Tibial nerve (tissue), 4 donors: ENCODE measurements at regions not wholly inside any gene's neighbourhood (a gene's known extent, or its start where the extent isn't known, plus 50 kb on each side); places are given as distances from the start of the nearest gene placed in this dataset.

Experiments
- DNase-seq, 2 donors: peaks; one replicate each; pipeline ENCODE4 v3.0.0-alpha.2; 2019; ENCODE audit warnings: low spot score in 2 of 2
- H3K27ac ChIP-seq, 4 donors: fragments of 200-600 bp; sonication (generic) in 3 of 4; one replicate each; pipeline ENCODE4 v1.5.1; 2017 to 2019; ENCODE audit warnings: mild to moderate bottlenecking in 1 of 4
- H3K27me3 ChIP-seq, 2 donors: fragments of 200-600 bp; sonication (generic) in 1 of 2; one replicate each; pipeline versions ENCODE4 v1.5.1 to v1.6.0; 2017 to 2019
- H3K36me3 ChIP-seq, 3 donors: fragments of 200-600 bp; sonication (generic); one replicate each; pipeline ENCODE4 v1.5.1; 2018 to 2019
- H3K4me1 ChIP-seq, 4 donors: fragments of 200-600 bp; sonication (generic) in 3 of 4; one replicate each; pipeline ENCODE4 v1.5.1; 2017 to 2019
- H3K4me3 ChIP-seq, 4 donors: fragments of 200-600 bp; sonication (generic) in 3 of 4; one replicate each; pipeline ENCODE4 v1.5.1; 2017 to 2019; ENCODE audit warnings: mild to moderate bottlenecking in 1 of 4, moderate library complexity in 1 of 4
- H3K9me3 ChIP-seq, 4 donors: fragments of 200-600 bp; sonication (generic) in 3 of 4; one replicate each; pipeline ENCODE4 v1.5.1; 2017 to 2019
- EP300 ChIP-seq, 2 donors: sonication (generic); formaldehyde crosslinking; IDR thresholded peaks; one replicate each; pipeline ENCODE4 v1.6.1; 2017; ENCODE audit warnings: antibody characterized with exemption in 2 of 2, mild to moderate bottlenecking in 1 of 2
- POLR2A ChIP-seq, 2 donors: fragments of 450-650 bp; IDR thresholded peaks; one replicate each; pipeline ENCODE4 v1.6.1; 2017; ENCODE audit warnings: antibody characterized with exemption in 2 of 2, mild to moderate bottlenecking in 2 of 2, moderate library complexity in 2 of 2
- WGBS, 2 donors: methylation state at CpG; one replicate each; pipeline ENCODE4 v1.1.5; 2018; 5-methylcytosine and 5-hydroxymethylcytosine counted together
- TF ChIP-seq, protein P1 (sequence below), 5 experiments: fragments of 200-600 bp in 3 of 5; fragments of 450-650 bp in 2 of 5; sonication (generic) in 3 of 5; IDR thresholded peaks; one replicate each; pipeline ENCODE4 v1.5.1; 2016 to 2019; ENCODE audit warnings: antibody characterized with exemption in 5 of 5, mild to moderate bottlenecking in 3 of 5, moderate library complexity in 2 of 5

DNA sequence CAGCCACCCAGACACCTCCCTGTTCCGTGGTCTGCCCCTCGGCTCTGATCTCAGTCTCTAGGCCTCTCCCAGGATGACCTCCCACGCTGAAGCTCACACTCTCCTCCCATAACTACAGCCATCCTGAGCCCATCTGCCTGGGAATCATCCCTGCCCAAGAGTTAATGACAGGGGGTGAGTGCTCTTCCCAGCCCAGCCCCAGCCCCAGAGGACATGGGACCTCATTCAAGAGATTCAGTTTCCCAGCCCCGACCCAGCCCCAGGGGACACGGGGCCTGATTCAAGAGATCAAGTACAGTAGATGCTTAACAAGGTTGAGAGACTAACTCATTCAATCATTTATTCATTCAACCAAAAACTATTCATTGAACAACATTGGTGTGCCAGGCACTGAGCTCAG is 272.0 kb downstream of the XXYLT1 start:
- Histone ChIP-seq H3K4me1 (peaks cover 0 to 24% (median 11%) of the 10 kb centered on the region in 4 donors), H3K9me3 (no peaks in the 10 kb centered on the region), H3K27me3 (no peaks in the 10 kb centered on the region), H3K4me3 (no peak overlapping the region), H3K27ac (no peak overlapping the region), H3K36me3 (no peaks in the 10 kb centered on the region)
- WGBS, 2 donors: 75 to 81% methylated on average over 5 of the region's 5 CpGs
- TF ChIP-seq POLR2A (IDR thresholded peaks at IDR 0.05): no peak
- no peak for TF ChIP-seq EP300 (IDR thresholded peaks at IDR 0.05)
- TF ChIP-seq, protein P1, sequence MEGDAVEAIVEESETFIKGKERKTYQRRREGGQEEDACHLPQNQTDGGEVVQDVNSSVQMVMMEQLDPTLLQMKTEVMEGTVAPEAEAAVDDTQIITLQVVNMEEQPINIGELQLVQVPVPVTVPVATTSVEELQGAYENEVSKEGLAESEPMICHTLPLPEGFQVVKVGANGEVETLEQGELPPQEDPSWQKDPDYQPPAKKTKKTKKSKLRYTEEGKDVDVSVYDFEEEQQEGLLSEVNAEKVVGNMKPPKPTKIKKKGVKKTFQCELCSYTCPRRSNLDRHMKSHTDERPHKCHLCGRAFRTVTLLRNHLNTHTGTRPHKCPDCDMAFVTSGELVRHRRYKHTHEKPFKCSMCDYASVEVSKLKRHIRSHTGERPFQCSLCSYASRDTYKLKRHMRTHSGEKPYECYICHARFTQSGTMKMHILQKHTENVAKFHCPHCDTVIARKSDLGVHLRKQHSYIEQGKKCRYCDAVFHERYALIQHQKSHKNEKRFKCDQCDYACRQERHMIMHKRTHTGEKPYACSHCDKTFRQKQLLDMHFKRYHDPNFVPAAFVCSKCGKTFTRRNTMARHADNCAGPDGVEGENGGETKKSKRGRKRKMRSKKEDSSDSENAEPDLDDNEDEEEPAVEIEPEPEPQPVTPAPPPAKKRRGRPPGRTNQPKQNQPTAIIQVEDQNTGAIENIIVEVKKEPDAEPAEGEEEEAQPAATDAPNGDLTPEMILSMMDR (IDR thresholded peaks at IDR 0.05): no peak
- DNase-seq: no peak

DNA sequence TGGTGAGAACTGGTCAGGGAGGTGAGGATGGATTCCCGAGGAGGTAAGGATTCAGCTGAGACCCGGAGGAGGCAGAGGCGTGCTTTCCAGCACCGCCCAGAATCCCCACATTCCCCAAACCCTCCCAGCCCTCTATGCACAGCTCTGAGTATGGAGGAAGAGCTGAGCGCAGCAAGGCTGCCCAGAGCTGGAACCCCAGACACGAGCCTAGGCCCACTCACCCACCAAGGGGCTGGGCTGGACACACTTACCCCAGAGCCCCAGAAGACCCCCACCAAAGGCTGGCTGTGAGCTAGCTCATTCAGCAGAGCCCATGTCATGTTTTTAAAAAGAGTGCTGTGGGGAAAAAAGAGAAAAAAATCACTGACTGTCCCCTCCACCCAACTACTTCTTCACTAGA is 271.5 kb downstream of the XXYLT1 start:
- Histone ChIP-seq H3K27me3 (no peaks in the 10 kb centered on the region), H3K4me3 (no peak overlapping the region), H3K36me3 (no peaks in the 10 kb centered on the region), H3K9me3 (no peaks in the 10 kb centered on the region), H3K4me1 (peaks cover 0 to 27% (median 11%) of the 10 kb centered on the region in 4 donors), H3K27ac (no peak overlapping the region)
- WGBS, 2 donors: 87 to 89% methylated on average over 6 of the region's 6 CpGs
- TF ChIP-seq POLR2A (IDR thresholded peaks at IDR 0.05) (no peak), EP300 (IDR thresholded peaks at IDR 0.05) (no peak)
- TF ChIP-seq, protein P1 (IDR thresholded peaks at IDR 0.05): no peak
- DNase-seq: no peak

- 89 to 92% methylated on average over 6 of the region's 6 CpGs for WGBS, 2 donors
- no peak for DNase-seq
Measured at GRCh38 chr3:195001261-195001660, 269.7 kb downstream of the XXYLT1 start.

DNA sequence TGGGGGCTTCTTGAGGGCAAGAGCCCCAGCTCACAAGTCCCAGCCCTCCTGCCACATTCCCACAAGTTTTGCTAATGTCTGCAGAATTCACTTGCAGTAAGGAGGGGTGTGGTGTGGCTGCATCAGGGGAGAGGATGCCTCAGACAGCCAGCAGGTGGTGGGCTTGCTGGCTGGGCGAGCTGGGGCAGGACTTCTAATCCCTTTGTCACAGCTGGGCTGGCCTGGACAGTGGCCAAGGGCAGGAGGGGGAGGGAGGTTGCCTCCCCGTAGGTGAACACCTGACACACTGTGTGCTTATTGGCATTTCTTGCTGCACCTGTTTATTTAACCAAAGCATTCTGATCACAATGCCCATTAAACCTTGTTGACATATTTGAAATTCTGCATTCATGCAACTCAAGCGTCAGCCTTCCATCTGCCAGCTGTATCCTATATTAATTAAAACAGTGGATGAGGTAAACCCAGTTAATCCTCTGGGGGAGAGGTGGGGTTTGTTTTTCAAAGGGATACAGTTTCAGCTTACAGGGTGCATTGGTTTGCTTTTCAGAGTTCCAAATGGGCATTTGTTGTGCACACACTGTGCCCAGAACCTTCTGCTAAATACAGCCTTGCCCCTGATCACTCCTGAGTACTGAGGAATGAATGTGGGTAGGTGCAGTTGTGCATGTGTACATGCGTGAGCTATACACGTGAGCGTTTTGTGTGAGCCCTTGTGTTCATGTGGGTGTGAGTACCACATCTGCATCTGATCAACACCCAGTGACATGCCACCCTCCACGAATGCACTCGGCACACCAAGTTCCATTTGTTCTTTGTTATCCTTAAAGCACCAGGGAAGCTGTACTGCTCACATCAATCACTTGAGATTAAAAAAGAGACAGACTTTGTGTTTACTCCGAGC is 268.7 kb downstream of the XXYLT1 start:
- WGBS, 2 donors: 31 to 32% methylated on average over 9 of the region's 9 CpGs
- no peaks in the 10 kb centered on the region for H3K27me3 ChIP-seq
- TF ChIP-seq, protein P1 (IDR thresholded peaks at IDR 0.05): peak; percentile 14 to 38 (median 21)
- no peak for TF ChIP-seq POLR2A (IDR thresholded peaks at IDR 0.05)
- peak in 1 of 2 donors; percentile 12 for DNase-seq
- peaks cover 0 to 27% (median 11%) of the 10 kb centered on the region in 4 donors for H3K4me1 ChIP-seq
- peak overlapping the region in 2 of 4 donors; percentile 35 to 64 for H3K27ac ChIP-seq
- no peak overlapping the region for H3K4me3 ChIP-seq
- H3K36me3 ChIP-seq: no peaks in the 10 kb centered on the region
- H3K9me3 ChIP-seq: no peaks in the 10 kb centered on the region

More at GRCh38 chr3:195001261-195001660, 269.7 kb downstream of the XXYLT1 start:
- Histone ChIP-seq H3K27me3 (no peaks in the 10 kb centered on the region), H3K27ac (no peak overlapping the region), H3K4me1 (peaks cover 0 to 27% (median 11%) of the 10 kb centered on the region in 4 donors), H3K4me3 (no peak overlapping the region), H3K36me3 (no peaks in the 10 kb centered on the region), H3K9me3 (no peaks in the 10 kb centered on the region)
- no peak for TF ChIP-seq EP300 (IDR thresholded peaks at IDR 0.05)
- no peak for TF ChIP-seq POLR2A (IDR thresholded peaks at IDR 0.05)
- TF ChIP-seq, protein P1 (IDR thresholded peaks at IDR 0.05): no peak
